DMS53 treated with DMSO at 0.1 percent for 48 hours (cell line): ENCODE measurements at regions not wholly inside any gene's neighbourhood (a gene's known extent, or its start where the extent isn't known, plus 50 kb on each side); places are given as distances from the start of the nearest gene placed in this dataset.
"Not testable (repeated sequence)": the region's sequence is repeated elsewhere in the genome, so short reads cannot be mapped to it uniquely, and the experiment has no call there.

Experiments
- DNase-seq: peaks from one replicate; lab custom pipeline; 2025; ENCODE audit not compliant: unreplicated experiment; lab: John Stamatoyannopoulos, UW

GRCh38 chrX:63470506-63470905 is 119.4 kb upstream of the SPIN4 start:
- no peak for DNase-seq

DNA sequence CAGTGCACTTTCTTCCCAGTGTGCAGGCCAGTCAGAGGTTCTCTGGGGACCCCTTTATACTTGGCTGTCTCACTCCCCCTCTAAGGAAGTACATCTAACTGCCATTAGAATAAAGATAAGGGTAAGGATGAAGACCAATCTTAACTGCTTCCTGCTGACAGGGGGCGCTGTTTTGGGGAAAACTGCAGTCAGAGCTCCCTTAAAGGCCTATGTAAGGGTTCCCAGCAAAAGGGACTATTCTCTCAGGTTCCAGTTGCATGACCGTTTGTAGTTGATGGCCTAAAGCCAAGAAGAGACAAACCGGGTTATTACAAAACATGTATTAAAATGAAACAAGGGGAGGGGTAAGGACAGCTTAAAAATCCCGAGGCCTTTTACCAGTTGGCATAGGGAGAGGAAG is 115.6 kb upstream of the SPIN4 start:
- no peak for DNase-seq

DNA sequence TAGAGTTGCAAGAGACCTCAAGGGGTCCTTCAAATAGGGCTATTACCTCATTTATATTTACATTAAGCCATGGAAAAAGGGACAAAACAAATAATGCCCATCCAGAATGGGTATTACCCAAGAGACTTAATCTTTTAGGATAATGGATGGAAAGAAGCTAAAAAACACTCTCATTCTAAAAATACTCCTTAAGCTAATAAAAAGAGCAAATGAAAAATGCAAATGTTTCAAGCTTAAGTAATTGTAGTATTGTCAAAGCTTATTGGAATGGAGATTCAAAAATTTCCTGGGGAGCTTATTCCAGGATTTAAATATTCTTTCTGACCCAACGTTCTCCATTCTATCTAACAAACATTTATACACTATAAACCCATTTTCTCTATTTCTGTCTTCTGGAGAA is 107.8 kb upstream of the SPIN4 start:
- DNase-seq = no peak

DNA sequence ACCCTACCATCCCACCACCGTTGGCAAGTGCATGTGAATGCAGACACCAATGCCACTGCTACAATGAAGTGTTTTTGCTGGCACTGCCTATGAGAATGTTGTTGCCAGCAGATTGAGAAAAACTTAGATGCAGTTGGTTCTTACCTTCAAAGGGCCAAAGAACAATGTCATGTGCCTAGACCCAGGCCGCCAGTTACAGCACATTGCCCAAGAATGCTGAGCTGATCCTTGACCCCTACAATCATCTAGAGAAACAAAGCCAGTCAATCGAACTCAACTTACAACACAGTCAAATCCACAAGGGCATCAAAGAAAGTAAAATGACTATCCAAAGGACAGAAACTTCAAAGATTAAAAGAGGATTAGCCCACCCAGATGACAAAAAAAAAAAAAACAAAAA is 102.4 kb upstream of the SPIN4 start:
- DNase-seq = no peak

DNA sequence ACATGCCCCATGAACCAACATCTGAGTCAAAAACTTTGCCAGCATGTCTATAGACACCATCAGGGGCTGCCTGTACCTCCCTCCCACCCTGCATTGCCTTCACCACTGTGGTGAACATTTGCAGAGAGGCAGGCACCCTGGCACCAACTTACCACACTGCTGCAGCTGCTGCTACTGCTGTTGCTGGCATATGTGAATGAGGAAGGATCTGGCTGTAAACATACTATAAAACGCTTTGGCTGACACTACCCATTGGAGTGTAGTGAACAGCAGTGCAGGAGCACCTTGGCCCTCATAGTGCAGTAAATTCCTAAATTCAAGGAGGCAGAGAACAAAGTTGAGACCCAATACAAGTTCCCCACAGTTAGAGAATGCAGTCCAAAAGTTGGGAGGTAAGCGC is 90.6 kb upstream of the SPIN4 start:
- DNase-seq = no peak

DNA sequence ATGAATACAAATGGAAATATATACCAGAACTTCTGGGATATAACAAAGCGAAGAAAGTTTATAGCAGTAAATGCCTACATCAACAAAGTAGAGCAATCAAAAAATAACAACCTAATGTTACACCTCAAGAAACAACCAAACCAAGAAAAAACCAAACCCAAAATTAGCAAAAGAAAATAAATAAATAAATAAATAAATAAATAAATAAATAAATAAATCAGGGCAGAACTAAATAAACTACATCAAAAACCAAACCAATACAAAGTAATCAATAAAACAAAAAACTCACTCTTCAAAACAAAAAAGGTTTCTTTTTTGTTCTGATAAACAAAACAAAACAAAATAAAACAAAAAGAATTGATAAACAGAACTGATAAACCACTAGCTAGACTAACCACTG is 88.4 kb upstream of the SPIN4 start:
- no peak for DNase-seq

GRCh38 chrX:63436865-63437264 is 85.7 kb upstream of the SPIN4 start:
- no peak for DNase-seq

DNA sequence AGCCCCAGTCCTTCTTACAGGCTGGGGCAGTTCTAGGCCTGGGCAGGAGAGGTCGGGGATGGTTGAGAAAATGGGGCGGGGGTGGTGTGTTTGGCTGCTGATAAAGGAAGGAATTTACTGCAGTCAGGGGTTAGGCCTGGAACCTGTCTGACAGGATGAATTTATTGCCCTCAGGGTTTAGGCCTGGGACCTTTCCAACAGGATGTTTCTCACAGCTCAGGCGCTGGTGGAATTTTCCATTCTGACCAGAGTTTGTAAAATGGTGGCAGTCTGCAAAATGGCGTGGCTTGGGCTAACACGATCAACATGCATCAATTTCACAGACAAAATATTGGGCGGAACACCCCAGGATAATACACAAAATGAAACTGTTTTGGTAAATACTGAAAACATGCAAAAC is 83.5 kb upstream of the SPIN4 start:
- no peak for DNase-seq

DNA sequence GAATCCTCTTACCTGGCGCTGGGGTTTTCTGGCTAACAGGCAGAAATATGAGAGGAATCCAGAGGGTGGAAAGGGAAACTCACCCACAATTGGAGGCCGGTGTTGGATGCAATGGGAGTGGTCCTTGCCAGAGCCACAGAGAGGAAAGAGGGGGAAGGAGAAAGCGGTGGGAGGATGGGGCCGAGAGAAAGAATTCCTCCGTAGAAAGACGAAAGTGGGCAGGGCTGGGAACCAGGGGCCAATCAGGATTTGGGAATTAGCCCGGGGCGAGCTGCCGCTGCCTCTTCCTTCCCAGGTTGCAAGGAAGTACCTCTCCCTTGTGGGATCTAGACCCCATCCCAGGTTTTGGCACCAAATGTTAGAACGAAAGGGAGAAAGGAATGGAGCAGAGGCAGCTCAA is 83.1 kb upstream of the SPIN4 start:
- no peak for DNase-seq

DNA sequence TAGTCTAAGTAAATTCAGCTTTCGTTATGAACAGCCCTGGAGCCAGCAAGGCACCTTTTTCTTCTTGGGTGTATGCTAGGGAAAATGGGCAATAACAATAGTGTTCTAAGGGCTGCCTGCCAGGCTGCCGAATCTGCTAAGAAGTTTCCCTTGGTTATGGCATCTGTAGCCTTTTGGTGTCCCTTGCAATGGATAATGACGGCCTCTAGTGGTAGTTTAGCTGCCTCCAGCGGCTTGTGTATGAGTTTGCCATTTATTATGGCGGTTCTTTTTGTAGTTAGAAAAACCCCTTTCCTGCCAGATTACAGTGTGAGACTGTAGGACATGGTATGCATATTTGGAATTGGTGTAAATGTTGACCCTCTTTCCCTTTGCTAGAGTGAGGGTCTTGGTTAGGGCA is 78.9 kb upstream of the SPIN4 start:
- DNase-seq = no peak

DNA sequence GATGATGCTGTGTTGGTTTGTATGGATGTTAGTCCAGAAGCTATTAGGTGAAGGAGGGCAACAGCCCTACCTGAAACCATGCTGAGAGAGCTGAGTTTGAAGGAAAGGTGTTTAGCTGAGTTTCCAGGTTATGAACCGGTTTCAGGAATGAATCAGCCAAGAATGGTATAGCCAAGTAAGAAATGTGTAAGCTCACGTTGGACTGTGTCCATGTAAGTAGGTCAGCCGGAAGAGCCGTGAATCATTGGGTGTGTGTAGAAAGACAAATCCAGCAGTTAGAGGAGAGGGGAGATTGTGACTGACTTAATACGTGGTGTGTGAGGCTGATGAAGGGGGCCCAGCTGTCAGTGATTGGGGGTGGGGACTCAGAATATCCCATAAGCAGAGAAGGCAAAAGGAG is 77.2 kb upstream of the SPIN4 start:
- DNase-seq = no peak

DNA sequence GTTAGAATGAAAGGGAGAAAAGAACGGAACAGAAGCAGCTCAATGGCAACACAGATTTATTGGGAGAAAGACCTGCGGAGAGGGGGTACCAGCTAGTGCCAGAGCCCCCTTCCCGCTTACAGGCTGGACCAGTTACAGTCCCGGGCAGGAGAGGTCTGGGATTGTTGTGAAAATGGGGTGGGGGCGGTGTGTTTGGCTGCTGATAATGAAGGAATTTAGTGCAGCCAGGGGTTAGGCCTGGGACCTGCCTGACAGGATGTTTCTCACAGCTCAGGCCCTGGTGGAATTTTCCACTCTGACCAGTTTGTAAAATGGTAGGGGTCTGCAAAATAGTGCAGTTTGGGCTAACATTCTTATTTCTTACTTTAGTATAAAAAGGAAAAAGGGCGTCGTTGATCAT is 75.4 kb upstream of the SPIN4 start:
- no peak for DNase-seq

DNA sequence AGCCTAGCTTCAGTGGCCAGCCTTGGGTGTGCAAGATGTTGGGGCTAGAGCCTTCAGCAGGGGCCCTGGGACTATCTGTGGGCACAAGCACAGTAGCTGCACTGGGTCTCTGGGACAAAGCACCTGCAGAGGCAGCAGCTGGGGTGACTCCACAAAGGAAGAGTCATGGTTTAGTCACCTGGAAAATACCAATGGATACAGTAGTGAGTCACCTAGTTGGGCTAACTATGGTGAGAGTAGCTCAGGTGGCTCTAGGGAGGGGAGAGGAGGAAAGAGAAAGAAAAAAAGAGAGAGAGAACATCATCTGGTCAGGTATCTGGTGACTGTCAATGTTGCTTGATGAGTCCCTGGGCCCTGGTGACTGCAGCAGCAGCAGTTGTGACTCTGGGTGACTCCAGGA is 72.9 kb upstream of the SPIN4 start:
- DNase-seq = peak; percentile 4

GRCh38 chrX:63421411-63421810 is 70.3 kb upstream of the SPIN4 start:
- no peak for DNase-seq

DNA sequence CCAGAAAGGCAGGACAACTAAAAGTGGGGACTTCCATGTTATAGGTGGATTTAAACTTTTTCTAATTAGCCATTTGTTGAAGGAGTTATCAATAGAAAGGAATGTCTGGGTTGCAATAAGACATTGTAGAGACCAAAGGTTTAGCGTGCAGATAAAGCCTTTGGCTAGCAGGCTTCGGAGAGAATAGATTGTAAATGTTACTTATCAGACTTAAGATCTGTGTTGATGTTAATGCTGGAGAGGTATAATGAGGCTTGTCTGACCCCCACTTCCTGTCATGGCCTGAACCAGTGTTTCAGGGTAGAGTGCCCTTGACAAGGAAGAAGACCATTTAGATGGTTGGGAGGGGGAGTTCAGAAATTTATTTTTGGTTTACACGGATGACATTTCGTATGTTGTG is 67.1 kb upstream of the SPIN4 start:
- DNase-seq = no peak

GRCh38 chrX:63417649-63418048 is 66.5 kb upstream of the SPIN4 start:
- DNase-seq = no peak

DNA sequence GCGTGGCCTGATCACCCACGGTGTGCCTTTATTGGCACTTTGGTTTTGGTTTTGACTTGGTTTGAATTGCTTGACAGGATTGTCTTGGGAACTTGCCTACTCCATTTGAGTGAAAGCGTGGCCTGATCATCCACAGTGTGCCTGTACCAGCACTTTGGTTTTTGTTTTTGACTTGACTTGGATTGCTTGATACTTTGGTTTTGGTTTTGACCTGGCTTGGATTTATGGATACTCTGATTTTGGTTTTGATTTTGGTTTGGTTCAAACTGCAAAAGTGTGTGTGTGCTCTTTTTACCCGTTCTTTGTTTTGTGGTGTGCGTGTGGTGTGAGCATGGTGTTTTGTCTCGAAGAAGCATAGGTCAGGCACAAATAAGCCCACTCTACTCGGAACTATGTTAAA is 58.8 kb upstream of the SPIN4 start:
- DNase-seq = not testable (repeated sequence)

DNA sequence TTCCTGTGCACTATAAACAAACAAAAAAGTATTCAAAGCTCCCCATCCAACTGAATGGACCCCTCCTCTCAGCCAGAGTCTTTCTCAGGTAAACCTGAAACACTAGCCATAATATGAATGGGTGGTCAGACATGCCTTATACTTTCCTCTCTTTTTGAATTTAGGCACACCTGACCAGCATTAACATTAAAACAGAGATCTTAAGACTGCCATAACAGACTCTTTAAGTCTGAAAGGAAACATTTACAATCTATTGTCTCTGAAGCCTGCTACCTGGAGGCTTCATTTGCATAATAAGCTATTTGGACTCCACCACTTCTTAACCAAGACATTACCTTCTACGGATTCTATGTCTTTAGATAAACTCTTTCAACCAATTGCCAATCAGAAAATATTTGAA is 56.9 kb upstream of the SPIN4 start:
- DNase-seq = no peak

DNA sequence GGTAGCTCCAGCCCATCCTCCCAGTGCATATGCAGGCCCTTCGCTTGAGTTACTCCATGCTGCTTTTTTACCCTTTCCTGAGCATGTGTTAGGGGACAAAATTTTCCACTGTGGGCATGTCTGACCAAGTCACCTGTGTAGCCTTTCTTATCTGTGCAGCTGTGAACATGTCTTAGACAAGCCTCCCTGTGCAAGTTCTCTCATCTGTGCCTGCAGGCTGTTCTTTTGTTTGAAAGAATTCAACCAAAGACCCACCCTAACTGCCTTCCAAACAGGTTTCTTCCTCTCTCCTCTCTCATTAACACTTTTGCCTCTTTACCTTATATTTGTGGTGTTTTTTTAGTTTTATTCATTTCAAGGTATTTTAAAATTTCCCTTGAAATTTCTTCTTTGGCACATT is 53.2 kb upstream of the SPIN4 start:
- DNase-seq = no peak

- no peak for DNase-seq
Observed at GRCh38 chrX:63402106-63402505, 51.0 kb upstream of the SPIN4 start.
